Inflammatory macrophage treated with lipopolysaccharide for 4 hours (primary cell): ENCODE measurements at regions not wholly inside any gene's neighbourhood (a gene's known extent, or its start where the extent isn't known, plus 50 kb on each side); places are given as distances from the start of the nearest gene placed in this dataset.

ENCODE experiments used
- DNase-seq: peaks from one replicate; pipeline ENCODE4 v3.0.0-alpha.2; 2020

GRCh38 chr2:40584432-40584831 lies 132.5 kb upstream of the SLC8A1 start:
- DNase-seq = no peak

GRCh38 chr2:40591774-40592173 lies 139.9 kb upstream of the SLC8A1 start:
- no peak for DNase-seq

GRCh38 chr2:40592218-40592617 lies 140.3 kb upstream of the SLC8A1 start:
- DNase-seq = no peak

- DNase-seq = no peak
Measured at GRCh38 chr2:40606862-40607261, 155.0 kb upstream of the SLC8A1 start.

GRCh38 chr2:40611196-40611595 lies 159.3 kb upstream of the SLC8A1 start:
- DNase-seq = no peak

- peak; percentile 96 for DNase-seq
Measured at GRCh38 chr2:40625849-40626248, 174.0 kb upstream of the SLC8A1 start.

- DNase-seq = peak; percentile 54
Measured at GRCh38 chr2:40628556-40628955, 176.7 kb upstream of the SLC8A1 start.

GRCh38 chr2:40629768-40630434 lies 178.0 kb upstream of the SLC8A1 start:
- no peak for DNase-seq

- no peak for DNase-seq
Measured at GRCh38 chr2:40639320-40639719, 187.4 kb upstream of the SLC8A1 start.

- no peak for DNase-seq
Measured at GRCh38 chr2:40642237-40642636, 190.3 kb upstream of the SLC8A1 start.

- DNase-seq = no peak
Measured at GRCh38 chr2:40642726-40643125, 190.8 kb upstream of the SLC8A1 start.

GRCh38 chr2:40646642-40647041 lies 194.8 kb upstream of the SLC8A1 start:
- DNase-seq = no peak

- DNase-seq = no peak
Measured at GRCh38 chr2:40652155-40652554, 200.3 kb upstream of the SLC8A1 start.

- DNase-seq = no peak
Measured at GRCh38 chr2:40653829-40654228, 201.9 kb upstream of the SLC8A1 start.

- DNase-seq = no peak
Measured at GRCh38 chr2:40654346-40654745, 202.5 kb upstream of the SLC8A1 start.

- no peak for DNase-seq
Measured at GRCh38 chr2:40658941-40659340, 207.1 kb upstream of the SLC8A1 start.

- DNase-seq = no peak
Measured at GRCh38 chr2:40665493-40666232, 213.8 kb upstream of the SLC8A1 start.

- no peak for DNase-seq
Measured at GRCh38 chr2:40666398-40666797, 214.5 kb upstream of the SLC8A1 start.

- peak; percentile 63 for DNase-seq
Measured at GRCh38 chr2:40668425-40668824, 216.5 kb upstream of the SLC8A1 start.

- peak; percentile 87 for DNase-seq
Measured at GRCh38 chr2:40676134-40676790, 224.4 kb upstream of the SLC8A1 start.

GRCh38 chr2:40680547-40680946 lies 228.7 kb upstream of the SLC8A1 start:
- peak; percentile 91 for DNase-seq

- DNase-seq = no peak
Measured at GRCh38 chr2:40690036-40690435, 238.1 kb upstream of the SLC8A1 start.

GRCh38 chr2:40690525-40690924 lies 238.6 kb upstream of the SLC8A1 start:
- no peak for DNase-seq
